ENCODE measurements at regions not wholly inside any gene's neighbourhood (a gene's known extent, or its start where the extent isn't known, plus 50 kb on each side); places are given as distances from the start of the nearest gene placed in this dataset.

DNA sequence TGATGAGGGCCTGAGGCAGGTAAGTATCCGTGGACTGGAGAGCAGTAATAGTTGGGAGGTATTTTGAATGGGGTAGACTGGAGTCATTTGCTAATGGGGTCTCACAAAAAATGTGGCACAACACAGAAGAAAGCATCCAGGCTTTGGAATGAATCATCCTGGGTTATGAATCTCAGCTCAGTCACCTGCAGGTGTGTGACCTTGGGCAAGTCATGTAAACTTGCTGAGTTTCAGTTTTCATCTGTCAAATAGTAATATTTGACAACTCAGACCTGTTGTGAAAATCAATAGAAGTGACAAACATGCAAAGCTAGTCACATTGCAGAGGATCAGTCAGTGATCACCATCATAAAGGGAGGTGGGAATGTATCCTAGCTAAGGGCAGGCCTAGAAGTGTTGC, 232.0 kb upstream of the TENM4 start:
- no peak for TF ChIP-seq NFIC (IDR thresholded peaks at IDR 0.05)
- no peak for TF ChIP-seq TEAD4 (IDR thresholded peaks at IDR 0.05)
- TF ChIP-seq CEBPB (IDR thresholded peaks at IDR 0.05), result no peak
- no peak for TF ChIP-seq FOXM1 (IDR thresholded peaks at IDR 0.05; ENCODE audit: borderline replicate concordance, low read depth)
- TF ChIP-seq EP300 (IDR thresholded peaks at IDR 0.05; ENCODE audit: borderline replicate concordance), result no peak
- no peak for TF ChIP-seq TAF1 (IDR thresholded peaks at IDR 0.05; ENCODE audit: low read depth)
- TF ChIP-seq ZBTB7A (IDR thresholded peaks at IDR 0.05; ENCODE audit: low read depth), result no peak

Measured in Ishikawa (cell line).